ENCODE measurements at regions not wholly inside any gene's neighbourhood (a gene's known extent, or its start where the extent isn't known, plus 50 kb on each side); places are given as distances from the start of the nearest gene placed in this dataset.
"Not testable (repeated sequence)": the region's sequence is repeated elsewhere in the genome, so short reads cannot be mapped to it uniquely, and the experiment has no call there.

DNA sequence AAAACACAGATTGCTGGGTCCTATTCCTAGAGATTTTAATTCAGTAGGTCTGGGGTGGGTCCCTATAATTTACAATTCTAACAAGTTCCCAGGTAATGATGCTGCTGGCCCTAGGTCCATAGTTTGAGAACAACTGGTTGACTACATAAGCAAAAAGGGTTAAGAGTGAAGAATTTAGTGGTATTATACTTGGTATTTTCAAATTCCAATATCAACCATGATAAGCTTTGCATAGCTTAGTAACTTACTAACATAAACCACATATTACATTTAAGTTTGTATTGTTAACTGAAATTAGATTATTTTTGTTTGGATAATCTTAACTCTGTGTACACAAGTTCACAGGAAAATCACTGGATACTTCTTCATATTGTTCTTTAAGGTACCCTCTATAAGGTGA is 862.9 kb upstream of the ACVR2A start:
- no peak for DNase-seq

DNA sequence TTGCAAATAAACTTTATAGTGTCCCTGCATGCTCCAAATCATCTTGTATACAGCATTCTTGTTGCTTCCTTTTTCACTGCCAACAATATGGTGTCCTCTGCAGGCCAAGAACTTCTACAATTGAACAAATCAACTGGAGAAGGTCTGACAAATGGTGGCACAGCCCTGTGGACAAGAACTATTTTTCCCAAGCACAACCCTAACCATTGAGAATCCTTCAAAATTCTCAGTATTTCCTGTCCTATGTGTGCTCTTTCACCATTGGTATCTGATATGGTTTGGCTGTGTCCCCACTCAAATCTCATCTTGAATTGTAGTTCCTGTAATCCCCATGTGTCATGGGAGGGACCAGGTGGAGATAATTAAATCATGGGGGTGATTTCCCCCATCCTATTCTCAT is 865.1 kb upstream of the ACVR2A start:
- no peak for DNase-seq

DNA sequence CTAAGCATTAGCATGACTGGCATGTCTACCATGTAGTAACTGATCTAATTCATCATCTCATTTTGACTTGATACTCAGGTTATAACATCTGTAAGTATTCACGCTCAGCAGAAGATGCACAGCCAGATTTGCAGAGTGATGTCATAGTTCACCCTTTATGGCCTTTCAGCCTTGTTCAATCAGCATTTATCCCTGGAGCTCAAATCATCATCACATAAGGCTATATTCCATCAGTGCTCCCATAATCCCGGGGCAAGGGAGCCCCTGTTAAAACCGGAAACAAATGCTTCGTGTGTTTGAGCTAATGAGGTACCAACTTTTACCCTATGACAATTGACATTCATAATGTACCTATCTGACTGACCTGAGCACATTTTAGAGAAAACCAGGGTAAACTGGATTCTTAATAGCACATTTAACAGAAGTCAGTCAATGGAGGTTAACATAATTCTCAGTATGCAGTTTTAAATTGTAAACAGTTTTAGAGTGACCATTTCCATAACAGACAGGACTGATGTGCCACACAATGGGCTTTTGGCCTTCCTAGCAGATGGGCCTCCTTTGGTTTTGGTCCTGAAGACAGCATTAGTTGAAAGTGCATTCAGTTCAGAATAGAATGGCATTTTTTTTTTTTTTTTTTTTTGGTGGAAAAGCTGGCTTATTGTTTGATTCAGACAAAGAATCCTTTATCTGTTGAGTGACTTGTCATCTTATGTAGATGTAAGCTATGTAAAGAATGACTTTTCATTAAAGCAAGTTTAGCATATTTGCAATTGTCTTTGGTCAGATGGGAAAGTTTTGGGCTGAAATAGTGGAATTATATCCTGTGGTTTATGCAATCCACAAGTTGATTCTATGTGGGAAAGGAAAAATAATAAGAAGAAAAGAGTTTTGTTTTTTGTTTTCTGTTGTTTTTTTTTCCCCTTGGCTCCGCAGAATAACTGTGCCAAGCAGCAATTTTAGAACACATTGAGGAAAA is 866.0 kb upstream of the ACVR2A start:
- DNase-seq = peak in 2 of 3 donors; percentile 14 to 19

DNA sequence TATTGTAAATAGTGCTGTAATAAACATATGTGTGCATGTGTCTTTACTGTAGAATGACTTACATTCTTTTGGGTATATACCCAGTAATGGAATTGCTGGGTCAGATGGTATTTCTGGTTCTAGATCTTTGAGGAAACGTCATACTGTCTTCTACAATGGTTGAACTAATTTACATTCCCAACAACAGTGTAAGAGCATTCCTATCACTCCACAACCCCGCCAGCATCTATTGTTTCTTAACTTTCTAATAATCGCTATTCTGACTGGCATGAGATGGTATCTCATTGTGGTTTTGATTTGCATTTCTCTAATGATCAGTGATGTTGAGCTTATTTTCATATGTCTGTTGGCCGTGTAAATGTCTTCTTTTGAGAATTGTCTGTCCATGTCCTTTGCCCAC is 873.8 kb upstream of the ACVR2A start:
- DNase-seq = not testable (repeated sequence)

DNA sequence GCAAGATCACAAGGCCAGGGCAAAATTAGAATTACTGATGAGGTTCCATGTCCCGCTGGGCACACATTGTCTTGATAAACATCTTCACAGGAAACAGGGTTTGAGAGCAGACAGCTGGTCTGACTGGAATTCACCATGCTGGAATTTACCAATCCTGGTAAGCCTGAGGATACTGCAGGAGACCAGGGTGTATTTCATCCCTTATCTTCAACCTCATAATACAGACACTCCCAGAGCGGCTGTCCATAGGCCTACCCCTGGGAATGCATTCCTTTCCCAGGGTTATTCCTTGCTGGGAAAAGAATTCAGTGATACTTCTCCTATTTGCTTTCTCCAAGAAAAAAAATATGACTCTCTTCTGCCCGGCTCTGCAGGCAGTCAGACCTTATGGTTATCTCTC is 875.1 kb upstream of the ACVR2A start:
- DNase-seq = not testable (repeated sequence)

DNA sequence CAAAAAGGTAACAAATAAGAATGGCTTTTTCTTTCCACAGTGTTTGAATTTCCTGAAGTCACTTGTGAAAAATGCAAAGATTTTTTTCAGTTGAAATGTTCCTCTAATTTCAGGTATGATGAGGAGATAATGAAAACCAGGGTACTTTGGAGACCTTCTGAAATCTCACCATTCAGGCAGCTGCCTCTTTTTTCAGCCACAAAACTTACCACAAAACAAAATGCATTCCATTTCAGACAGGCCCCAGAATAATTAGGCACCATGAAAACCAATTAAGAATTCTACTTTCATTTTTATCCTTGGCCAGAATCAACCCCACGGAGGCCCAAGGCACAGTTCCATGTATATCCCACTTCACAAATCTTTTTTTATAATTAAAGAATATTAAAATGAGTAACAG is 880.3 kb upstream of the ACVR2A start:
- no peak for DNase-seq

DNA sequence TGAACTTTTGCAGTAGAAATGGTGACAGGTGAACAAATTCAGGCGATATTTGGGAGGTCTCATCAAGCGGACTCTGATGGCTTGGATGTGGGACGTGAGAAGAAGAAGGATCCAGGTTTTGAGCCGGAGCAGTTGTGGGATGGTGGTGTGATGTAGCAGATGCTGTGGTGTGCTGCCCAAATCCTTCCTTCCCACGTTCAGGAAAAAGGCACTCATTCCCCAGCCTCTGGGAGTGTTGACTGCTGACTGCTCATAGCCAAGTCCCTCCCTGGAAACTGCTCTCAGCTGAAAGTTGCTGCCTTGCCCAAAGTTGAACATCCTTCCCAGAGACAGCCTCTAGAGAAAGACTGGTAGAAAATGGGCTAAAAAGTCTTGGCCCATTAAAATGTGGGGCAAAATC is 890.3 kb upstream of the ACVR2A start:
- DNase-seq = no peak

DNA sequence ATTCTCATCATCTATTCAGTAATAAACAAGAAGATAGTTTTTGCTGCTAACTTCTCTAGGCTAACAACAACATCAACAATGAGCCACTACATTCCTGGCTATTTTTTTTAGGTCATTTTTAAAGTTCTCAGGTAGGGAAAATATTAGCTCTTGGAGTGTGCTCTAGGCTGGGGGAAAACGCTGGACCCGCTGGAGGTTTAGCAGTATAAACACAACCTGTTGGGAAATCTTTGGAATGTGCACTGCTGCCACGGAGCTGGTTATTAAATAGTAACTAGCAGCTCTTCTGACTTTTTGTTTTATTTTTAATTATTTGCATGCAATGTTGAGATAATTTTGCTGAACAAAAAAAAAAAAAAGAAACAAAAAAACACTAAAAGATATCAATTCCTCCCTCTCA is 892.1 kb upstream of the ACVR2A start:
- no peak for DNase-seq

DNA sequence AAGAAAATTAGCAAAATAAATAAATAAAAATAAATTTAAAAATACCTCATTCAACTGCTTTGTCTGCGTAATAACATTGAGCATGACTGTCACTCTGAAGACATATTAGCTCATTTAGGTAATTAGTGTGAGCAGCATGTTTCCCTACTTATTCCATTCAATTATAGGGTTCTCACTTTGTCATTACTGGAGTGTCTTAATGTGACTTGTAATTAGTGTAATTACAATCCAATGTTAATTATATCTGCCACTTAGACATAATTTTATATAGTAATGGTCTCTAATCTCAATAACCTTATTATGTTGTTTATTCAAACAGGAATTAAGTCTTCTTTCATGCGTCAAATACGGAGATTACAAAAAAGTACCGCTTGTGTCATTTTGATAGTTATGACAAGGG is 893.9 kb upstream of the ACVR2A start:
- no peak for DNase-seq

DNA sequence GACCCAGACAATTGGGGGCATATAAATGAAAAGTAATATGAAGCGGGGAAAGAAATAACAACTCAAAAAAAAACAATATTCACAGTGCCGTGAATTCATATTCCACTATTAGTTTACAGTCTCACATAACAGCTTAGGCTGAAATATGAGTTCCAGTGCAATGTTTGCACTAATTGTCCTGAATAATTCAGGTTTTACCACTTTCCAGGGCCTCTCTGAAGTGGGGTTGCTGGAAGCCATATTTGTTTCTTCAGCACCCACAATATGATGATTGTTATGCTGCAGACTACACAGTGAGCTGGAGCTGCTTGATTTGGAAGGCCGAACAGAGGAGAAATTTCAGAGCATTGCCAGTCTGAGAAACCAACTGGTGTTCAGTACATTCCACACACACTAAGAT is 894.5 kb upstream of the ACVR2A start:
- DNase-seq = no peak

DNA sequence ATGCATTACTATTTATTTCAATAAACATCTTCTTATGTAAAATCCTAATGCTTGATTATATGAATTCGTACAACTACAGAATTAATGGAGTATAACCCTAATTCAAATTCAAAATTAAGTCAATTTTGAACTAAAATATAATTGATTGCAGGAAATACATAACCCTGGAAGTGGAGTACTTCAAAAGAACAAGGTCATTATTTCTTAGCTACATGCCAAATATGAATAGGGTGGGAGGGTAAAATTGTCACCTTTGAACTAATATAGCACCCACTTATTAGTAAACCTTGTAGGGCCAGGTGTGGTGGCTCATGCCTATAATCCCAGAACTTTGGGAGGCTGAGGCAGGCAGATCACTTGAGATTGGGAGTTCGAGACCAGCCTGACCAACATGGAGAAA is 895.4 kb upstream of the ACVR2A start:
- DNase-seq = no peak

DNA sequence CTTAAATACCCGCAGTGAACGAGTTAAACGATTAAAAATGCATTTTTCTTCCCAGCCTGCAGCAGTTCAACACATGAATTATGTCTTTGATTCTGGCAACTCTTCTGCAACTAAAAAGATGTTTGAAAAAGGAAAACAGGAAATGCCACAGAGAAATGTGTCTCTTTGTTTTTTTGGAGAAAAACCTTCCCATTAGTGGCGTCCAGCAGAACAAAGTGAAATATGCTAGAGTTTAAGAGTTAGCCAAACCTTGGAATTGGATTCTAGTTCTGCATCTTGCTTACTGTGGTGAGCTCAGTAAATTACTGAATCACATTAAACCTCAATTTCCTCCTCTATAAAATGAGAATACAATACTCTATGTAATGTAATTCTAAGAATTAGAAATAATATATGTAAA is 900.2 kb upstream of the ACVR2A start:
- DNase-seq = no peak

DNA sequence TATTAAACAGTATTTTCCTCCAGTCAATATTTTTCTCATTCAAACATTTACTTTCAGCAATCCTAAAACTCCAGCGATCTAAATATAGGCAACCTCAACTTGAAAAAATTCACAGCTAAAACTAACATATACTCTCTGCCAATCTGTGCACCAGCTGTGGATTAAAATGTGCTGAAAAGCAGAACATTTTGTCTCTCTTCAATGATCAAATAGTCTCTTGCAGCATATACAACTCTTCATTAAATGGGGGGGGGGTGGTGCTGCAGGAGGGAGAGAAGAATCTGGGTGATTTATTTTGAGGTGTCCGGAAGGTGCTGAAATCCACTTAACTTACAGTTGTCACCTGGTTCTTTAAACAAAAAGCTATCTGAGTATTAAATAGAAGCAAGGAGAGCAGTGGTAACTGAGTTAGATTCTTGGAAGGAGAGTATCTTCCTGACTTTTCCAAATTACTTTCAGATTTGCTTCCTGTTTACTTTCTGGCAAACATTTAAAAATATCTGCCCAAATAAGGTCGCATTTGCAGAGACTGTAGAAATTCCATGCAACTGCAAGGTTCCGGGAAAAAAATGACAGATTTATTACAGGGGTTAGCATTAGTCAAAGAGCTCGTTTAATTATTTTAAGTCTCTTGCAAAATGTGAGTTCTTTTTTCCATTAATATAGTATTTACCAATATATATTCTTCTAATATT is 904.7 kb upstream of the ACVR2A start:
- DNase-seq = peak; percentile 32 to 61 (median 43)

DNA sequence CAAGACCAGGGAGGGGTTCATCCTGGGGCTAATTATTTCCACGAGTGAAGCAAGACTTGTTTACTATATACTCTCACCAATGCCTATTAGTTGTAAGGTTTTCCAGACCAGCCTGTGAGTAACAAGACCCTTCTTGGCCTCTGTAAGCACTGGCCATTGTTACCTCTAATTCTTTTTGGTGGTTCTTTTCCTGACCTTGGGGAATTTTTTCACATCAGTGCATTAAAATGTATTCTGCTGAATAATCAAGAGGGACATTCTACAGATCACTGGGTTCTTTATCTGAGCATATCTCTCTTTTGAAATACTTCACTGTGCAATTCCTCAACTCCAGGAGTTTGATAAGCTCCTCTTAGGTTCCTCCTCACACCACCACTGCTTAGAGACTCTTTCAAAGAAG is 909.9 kb upstream of the ACVR2A start:
- no peak for DNase-seq

DNA sequence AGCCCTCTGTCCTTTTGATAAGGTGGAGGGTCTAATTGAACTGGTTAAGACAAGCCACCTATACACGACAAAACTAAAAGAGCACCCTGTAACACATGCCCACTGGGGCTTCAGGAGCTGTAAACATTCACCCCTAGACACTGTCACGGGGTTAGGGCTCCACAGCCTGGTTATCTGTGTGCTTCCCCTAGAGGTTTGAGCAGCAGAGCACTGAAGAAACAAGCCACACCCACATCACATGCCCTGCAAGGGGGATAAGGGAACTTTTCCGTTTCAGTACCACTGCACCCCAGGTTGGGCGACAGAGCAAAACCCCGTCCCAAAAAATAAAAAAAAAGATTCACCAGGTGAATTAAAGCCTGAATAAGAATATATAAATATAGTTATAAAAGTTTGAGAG is 913.7 kb upstream of the ACVR2A start:
- DNase-seq = no peak

DNA sequence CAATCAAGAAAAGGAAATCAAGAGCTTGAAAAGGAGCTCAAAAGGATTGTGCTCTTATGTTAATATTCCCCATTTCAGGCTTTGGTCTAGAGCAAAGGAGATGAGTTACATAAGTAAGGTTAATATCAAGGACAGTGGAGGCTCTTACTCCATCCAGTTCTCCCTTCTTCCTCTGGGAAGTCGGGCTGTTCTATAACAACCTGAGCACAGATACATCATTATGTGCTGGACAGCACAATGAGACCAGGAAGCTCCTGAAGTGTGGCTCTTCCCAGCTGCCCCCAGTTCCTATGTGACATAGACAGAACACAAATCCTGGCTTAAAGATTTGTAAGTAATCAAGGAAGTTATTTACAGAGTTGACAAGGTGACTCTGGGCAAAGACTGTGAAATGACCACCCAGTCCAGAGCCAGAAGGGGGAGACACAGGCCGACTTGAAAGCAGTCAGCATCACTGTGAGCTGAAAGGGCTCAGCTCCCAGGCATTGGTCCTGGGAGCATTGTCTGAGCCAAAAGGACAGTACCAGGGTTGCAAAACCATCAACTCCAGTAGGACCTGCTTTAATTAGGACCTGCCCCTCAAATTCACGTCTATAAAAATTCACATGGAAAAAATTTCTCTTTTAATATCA is 917.6 kb upstream of the ACVR2A start:
- peak; percentile 43 to 73 (median 54) for DNase-seq

DNA sequence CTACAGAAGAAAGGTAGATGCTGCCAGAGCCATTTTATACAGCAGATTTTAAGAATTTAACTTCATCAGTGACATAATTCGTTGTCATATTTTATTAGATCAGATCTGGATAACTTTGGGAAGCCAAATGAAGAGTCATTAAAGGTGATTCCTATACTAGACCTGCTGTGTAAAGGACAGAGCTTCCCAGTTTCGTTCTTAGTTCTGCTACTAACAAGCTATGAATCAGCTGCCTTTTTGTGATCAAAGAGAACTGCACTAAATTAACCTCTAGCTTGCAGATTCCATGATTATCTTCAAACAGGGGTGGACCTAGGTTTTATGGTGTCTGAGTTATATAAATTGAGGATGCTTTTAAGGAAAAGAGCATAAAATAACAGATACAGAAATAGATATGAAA is 926.5 kb upstream of the ACVR2A start:
- DNase-seq = no peak

DNA sequence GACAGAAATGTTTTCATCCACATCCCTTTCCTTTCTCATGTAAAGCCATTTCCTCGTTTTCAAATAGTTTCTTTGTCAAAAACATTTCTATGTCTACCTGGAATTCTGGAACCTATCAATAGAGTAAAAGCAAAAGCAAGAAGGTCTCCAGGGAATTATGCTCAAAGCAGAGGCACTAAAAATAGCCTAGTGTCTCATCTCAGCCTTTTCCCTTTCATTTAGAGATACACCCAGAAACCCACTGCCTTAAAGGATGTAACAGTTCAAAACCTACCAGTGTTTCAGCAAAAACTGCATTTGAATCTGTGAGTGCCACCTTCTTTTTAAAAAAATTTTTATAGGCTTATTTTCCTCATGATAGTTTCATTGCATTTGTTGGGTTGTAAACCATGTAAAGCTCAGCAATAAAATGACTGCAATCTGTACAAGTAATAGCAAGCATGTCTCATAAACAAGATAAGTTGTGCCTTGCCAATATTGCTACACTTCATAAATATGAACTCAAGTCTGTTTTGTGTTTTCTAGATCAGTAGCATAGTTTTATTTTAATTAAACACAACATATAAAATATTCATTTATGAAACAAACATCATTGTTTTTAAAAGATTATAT is 927.3 kb upstream of the ACVR2A start:
- no peak for DNase-seq

DNA sequence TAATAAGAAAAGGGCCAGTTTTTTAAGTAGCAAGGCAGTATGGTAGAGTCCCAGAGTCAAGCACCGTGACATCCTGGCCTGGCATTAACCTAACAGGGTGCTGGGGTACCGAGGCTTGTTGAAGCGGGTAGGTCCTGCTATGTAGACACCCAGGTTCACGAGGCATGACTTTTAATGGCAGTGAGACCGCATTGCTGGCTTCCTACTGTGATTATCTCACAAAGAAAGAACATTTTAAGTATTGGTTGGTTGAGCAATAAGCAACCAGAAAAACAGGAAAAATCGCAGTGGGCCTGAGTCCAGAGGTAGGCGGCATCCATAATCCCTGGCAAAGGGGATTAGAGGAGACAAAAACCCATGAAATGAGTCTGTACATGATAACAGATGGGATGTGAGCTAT is 927.9 kb upstream of the ACVR2A start:
- DNase-seq = no peak

DNA sequence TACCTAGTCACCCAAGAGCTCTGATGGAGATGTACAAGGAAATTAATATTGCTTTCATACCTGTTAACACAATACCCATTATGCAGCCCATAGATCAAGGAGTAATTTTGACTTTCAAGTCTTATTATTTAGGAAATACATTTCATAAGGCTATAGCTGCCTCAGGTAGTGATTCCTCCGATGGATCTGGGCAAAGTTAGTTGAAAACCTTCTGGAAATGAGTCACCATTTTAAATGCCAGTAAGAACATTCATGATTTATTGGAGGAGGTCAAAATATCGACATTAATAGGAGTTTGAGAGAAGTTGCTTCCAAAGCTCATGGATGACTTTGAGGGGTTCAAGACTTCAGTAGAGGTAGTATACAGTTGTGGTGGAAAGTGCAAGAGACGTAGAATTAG is 931.4 kb upstream of the ACVR2A start:
- DNase-seq = no peak

DNA sequence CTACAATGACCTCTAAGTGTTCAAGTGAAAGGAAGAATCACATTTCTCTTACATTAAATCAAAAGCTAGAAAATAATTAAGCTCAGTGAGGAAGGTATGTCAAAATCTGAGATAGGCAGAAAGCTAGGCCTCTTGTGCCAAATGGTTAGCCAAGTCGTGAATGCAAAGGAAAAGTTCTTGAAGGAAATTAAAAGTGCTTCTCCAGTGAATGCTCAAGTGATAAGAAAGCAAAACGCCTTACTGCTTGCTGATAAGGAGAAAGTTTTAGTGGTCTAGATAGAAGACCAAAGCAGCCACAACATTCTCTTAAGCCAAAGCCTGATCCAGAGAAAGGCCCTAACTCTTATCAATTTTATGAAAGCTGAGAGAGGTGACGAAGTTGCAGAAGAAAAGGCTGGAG is 932.3 kb upstream of the ACVR2A start:
- DNase-seq = no peak

DNA sequence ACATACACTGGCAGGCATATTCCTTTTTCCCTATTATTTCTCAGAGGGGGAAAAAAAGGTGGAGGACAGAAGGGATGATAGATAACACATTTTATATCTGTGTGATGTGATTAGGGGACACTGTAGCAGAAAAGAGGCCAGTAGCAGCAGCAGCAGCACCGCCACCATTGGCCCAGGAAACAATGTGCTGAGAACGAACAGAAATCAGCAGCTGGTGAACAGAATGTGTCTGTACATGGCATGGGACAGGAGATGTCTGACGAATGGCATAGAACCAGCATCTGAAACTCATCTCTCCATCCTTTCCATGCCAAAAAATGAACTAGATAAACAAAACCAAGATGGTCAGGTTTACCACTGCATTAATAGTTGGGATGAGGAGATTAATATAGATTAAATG is 936.1 kb upstream of the ACVR2A start:
- DNase-seq = no peak
